Panc1 (cell line): ENCODE measurements at regions not wholly inside any gene's neighbourhood (a gene's known extent, or its start where the extent isn't known, plus 50 kb on each side); places are given as distances from the start of the nearest gene placed in this dataset.

ENCODE experiments used
- ATAC-seq: fragments of 200-7000 bp; cut with Tn5 transposase; 2 replicates; pipeline ENCODE4 v1.9.1; 2020; ENCODE audit warnings: mild to moderate bottlenecking, moderate library complexity
- BruUV-seq: library from RNA; stranded (reverse); fragments of 400-500 nt; replicated peaks from 2 replicates; lab custom pipeline; 2021; lab: Mats Ljungman, UMichigan
- CTCF ChIA-PET: fragments of 300-600 bp; sonication (Branson Sonifier 250); formaldehyde crosslinking; loops from one replicate; lab custom pipeline; 2022; ENCODE audit warnings: antibody characterized with exemption; lab: Charles Lee
- POLR2A ChIA-PET: fragments of 300-600 bp; sonication (Branson Sonifier 250); formaldehyde crosslinking; loops from one replicate; lab custom pipeline; 2022; ENCODE audit warnings: antibody characterized with exemption; lab: Charles Lee
- DNase-seq: peaks from one replicate; pipeline ENCODE4 v3.0.0-alpha.2; 2010; ENCODE audit warnings: low read depth, low spot score
- H3K27ac ChIP-seq: 2 replicates; pipeline ENCODE4 v1.5.1; 2011; ENCODE audit warnings: mild to moderate bottlenecking, low read length, inconsistent platforms
- H3K27me3 ChIP-seq: fragments of 200-500 bp; sonication (Bioruptor generic); 2 replicates; pipeline ENCODE4 v1.6.0; 2014; ENCODE audit warnings: low read length, inconsistent platforms; ENCODE audit not compliant: control insufficient read depth, insufficient read depth
- H3K36me3 ChIP-seq: fragments of 200-500 bp; sonication (Bioruptor generic); 2 replicates; pipeline ENCODE4 v1.5.1; 2014; ENCODE audit warnings: inconsistent platforms, mild to moderate bottlenecking, low read length, moderate library complexity; ENCODE audit not compliant: control insufficient read depth, insufficient read depth
- H3K4me1 ChIP-seq: 2 replicates; pipeline ENCODE4 v1.5.1; 2011; ENCODE audit warnings: inconsistent platforms, mild to moderate bottlenecking, low read length, moderate library complexity; ENCODE audit not compliant: control insufficient read depth, insufficient read depth
- H3K4me3 ChIP-seq, 2 experiments: 2 replicates each; pipeline ENCODE4 v1.5.1; 2011 to 2012; ENCODE audit warnings: low read depth in 2 of 2, low read length in 2 of 2, mild to moderate bottlenecking in 2 of 2, inconsistent platforms in 1 of 2, moderate library complexity in 1 of 2
- H3K9me3 ChIP-seq: fragments of 200-500 bp; sonication (Bioruptor generic); 2 replicates; pipeline ENCODE4 v1.5.1; 2014; ENCODE audit warnings: low read depth, mild to moderate bottlenecking, inconsistent platforms, low read length, moderate library complexity; ENCODE audit not compliant: control insufficient read depth, insufficient read depth
- CTCF ChIP-seq: fragments of 450-650 bp; IDR thresholded peaks from 2 replicates; pipeline ENCODE4 v1.5.1; 2017; ENCODE audit warnings: mild to moderate bottlenecking
- POLR2AphosphoS5 ChIP-seq: IDR thresholded peaks from 2 replicates; pipeline ENCODE4 v1.6.1; 2012; ENCODE audit warnings: mild to moderate bottlenecking, low read depth, low read length, moderate library complexity
- REST ChIP-seq, 2 experiments: IDR thresholded peaks; 2 replicates each; pipeline ENCODE4 v1.6.1; 2011 to 2012; ENCODE audit warnings: low read depth in 2 of 2, control low read depth in 1 of 2, low read length in 1 of 2, mild to moderate bottlenecking in 1 of 2, moderate library complexity in 1 of 2; ENCODE audit not compliant: insufficient read depth in 1 of 2
- SIN3A ChIP-seq: IDR thresholded peaks from 2 replicates; pipeline ENCODE4 v1.6.1; 2012; ENCODE audit warnings: low read depth, mild to moderate bottlenecking, low read length, moderate library complexity, borderline replicate concordance; ENCODE audit not compliant: insufficient read depth
- TCF7L2 ChIP-seq: IDR thresholded peaks from 2 replicates; pipeline ENCODE4 v1.6.1; 2011; ENCODE audit warnings: mild to moderate bottlenecking, low read depth, low read length, inconsistent platforms
- in situ Hi-C: cut with HindIII; loops from 2 replicates; pipeline ENCODE4 v1.10.0; 2016; ENCODE audit warnings: low sequenced_read_pairs, low pct_unique_long_range_greater_than_20kb
- intact Hi-C: fragments of 100-400 bp; cut with micrococcal nuclease; formaldehyde crosslinking; loops from one replicate; pipeline ENCODE4 v1.10.0; 2022; ENCODE audit not compliant: unreplicated experiment

GRCh38 chr2:118668431-118669424 lies 178.7 kb downstream of the EN1 start:
- intact Hi-C loops (no loop called here), in situ Hi-C loops (no loop called here)
- POLR2A ChIA-PET = no interaction called here
- BruUV-seq = no TSS peak
- Histone ChIP-seq H3K27me3 (no peaks in the 10 kb centered on the region), H3K9me3 (no peaks in the 10 kb centered on the region), H3K27ac (no peak overlapping the region), H3K4me3 (no peak overlapping the region), H3K4me1 (no peaks in the 10 kb centered on the region), H3K36me3 (no peaks in the 10 kb centered on the region)
- ATAC-seq = peak; percentile 80
- DNase-seq = peak; percentile 84
- TF ChIP-seq TCF7L2 (no peak), REST (IDR thresholded peaks at IDR 0.05; ENCODE audit: insufficient read depth in 1 of 2, low read depth in 2 of 2, low read length in 1 of 2) (no peak), SIN3A (no peak), POLR2AphosphoS5 (no peak), CTCF (no peak)
- CTCF ChIA-PET = no interaction called here

GRCh38 chr2:118667964-118668363 lies 179.5 kb downstream of the EN1 start:
- no peaks in the 10 kb centered on the region for H3K27me3 ChIP-seq
- in situ Hi-C loops = no loop called here
- H3K9me3 ChIP-seq = no peaks in the 10 kb centered on the region
- intact Hi-C loops = no loop called here
- no TSS peak for BruUV-seq
- H3K36me3 ChIP-seq = no peaks in the 10 kb centered on the region
- peak; percentile 55 for DNase-seq
- CTCF ChIA-PET = no interaction called here
- H3K4me1 ChIP-seq = no peaks in the 10 kb centered on the region
- H3K4me3 ChIP-seq = no peak overlapping the region
- POLR2A ChIA-PET = no interaction called here
- ATAC-seq = peak; percentile 62
- TF ChIP-seq REST (IDR thresholded peaks at IDR 0.05; ENCODE audit: insufficient read depth in 1 of 2, low read depth in 2 of 2, low read length in 1 of 2) (no peak), TCF7L2 (no peak), SIN3A (no peak), CTCF (no peak), POLR2AphosphoS5 (no peak)
- H3K27ac ChIP-seq = no peak overlapping the region
